ENCODE measurements at regions not wholly inside any gene's neighbourhood (a gene's known extent, or its start where the extent isn't known, plus 50 kb on each side); places are given as distances from the start of the nearest gene placed in this dataset.

DNA sequence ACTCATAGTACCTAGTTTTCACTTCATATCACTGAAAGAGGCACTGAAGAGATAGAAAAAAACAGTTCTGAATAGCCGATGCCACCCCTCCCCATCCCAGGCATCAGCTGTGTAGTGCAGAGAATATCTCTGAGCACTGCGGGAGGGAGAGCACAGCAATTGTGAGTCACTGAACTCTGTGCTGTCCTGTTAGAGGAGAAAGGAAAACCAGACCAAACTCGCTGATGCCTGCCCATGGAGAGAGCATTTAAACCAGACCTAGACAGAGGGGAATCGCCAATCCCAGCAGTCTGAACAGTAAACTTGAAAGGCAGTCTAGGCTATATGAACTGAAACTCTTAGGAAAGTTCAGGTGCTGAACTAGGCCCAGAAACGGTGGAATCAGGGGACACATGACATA is 120.1 kb upstream of the SLC30A5 start (continued):
- TF ChIP-seq ZNF830 (tag by site-specific recombination; IDR thresholded peaks at IDR 0.05; ENCODE audit: low read depth) (no peak), GLIS2 (tag by site-specific recombination; IDR thresholded peaks at IDR 0.05) (no peak), ZNF214 (tag by site-specific recombination; IDR thresholded peaks at IDR 0.05; ENCODE audit: borderline replicate concordance) (no peak), KLF10 (tag by site-specific recombination; IDR thresholded peaks at IDR 0.05) (no peak), ZBTB20 (tag by site-specific recombination; IDR thresholded peaks at IDR 0.05) (no peak), ZNF664 (tag by site-specific recombination; IDR thresholded peaks at IDR 0.05) (no peak), ZNF248 (tag by site-specific recombination; IDR thresholded peaks at IDR 0.05) (no peak), ZNF843 (tag by site-specific recombination; IDR thresholded peaks at IDR 0.05) (no peak), ZSCAN23 (tag by site-specific recombination; IDR thresholded peaks at IDR 0.05) (no peak), PRDM1 (tag by site-specific recombination; IDR thresholded peaks at IDR 0.05) (no peak), ZNF239 (tag by site-specific recombination; IDR thresholded peaks at IDR 0.05) (no peak), ZNF785 (tag by site-specific recombination; IDR thresholded peaks at IDR 0.05) (no peak), ZNF146 (tag by site-specific recombination; IDR thresholded peaks at IDR 0.05) (no peak)

GRCh38 chr5:68983043-68983442 is 110.8 kb upstream of the SLC30A5 start:
- H3K4me3 ChIP-seq (ENCODE audit: low read depth, low read length) = no peak overlapping the region
- H3K9me3 ChIP-seq (ENCODE audit: control insufficient read depth, insufficient read depth, low read depth, low read length) = no peaks in the 10 kb centered on the region
- CTCF ChIA-PET = interaction anchor here (0.5 to 1.0 kb wide), 4 partner anchors 10 to 81 kb away, joined by 3 to 6 read pairs (median 3); no protein-coding TSS in a partner anchor
- H3K27ac ChIP-seq (ENCODE audit: extremely low read depth, low read depth, low read length) = no peak overlapping the region
- H3K4me1 ChIP-seq (ENCODE audit: control insufficient read depth, insufficient read depth, low read length) = no peaks in the 10 kb centered on the region
- POLR2A ChIA-PET = no interaction called here
- no peaks in the 10 kb centered on the region for H3K36me3 ChIP-seq (ENCODE audit: control insufficient read depth in 2 of 2, insufficient read depth in 1 of 2, low read length in 2 of 2)
- TF ChIP-seq YY2 (tag by site-specific recombination; IDR thresholded peaks at IDR 0.05) (no peak), ZNF280D (tag by site-specific recombination; IDR thresholded peaks at IDR 0.05) (no peak), HIC1 (tag by site-specific recombination; IDR thresholded peaks at IDR 0.05) (no peak), ZNF148 (tag by site-specific recombination; IDR thresholded peaks at IDR 0.05; ENCODE audit: borderline replicate concordance) (no peak), ZNF155 (tag by site-specific recombination; IDR thresholded peaks at IDR 0.05) (no peak), ZNF48 (tag by site-specific recombination; IDR thresholded peaks at IDR 0.05) (no peak), ZNF514 (tag by site-specific recombination; IDR thresholded peaks at IDR 0.05) (no peak), KLF10 (tag by site-specific recombination; IDR thresholded peaks at IDR 0.05) (no peak), ZNF23 (tag by site-specific recombination; IDR thresholded peaks at IDR 0.05; ENCODE audit: borderline replicate concordance) (no peak), ZNF221 (tag by site-specific recombination; IDR thresholded peaks at IDR 0.05; ENCODE audit: borderline replicate concordance) (no peak), ZNF10 (tag by site-specific recombination; IDR thresholded peaks at IDR 0.05) (no peak), TRIM28 (IDR thresholded peaks at IDR 0.05; ENCODE audit: borderline replicate concordance, low read length) (no peak), FEZF1 (tag by site-specific recombination; IDR thresholded peaks at IDR 0.05) (no peak)
- TF ChIP-seq, protein P1, sequence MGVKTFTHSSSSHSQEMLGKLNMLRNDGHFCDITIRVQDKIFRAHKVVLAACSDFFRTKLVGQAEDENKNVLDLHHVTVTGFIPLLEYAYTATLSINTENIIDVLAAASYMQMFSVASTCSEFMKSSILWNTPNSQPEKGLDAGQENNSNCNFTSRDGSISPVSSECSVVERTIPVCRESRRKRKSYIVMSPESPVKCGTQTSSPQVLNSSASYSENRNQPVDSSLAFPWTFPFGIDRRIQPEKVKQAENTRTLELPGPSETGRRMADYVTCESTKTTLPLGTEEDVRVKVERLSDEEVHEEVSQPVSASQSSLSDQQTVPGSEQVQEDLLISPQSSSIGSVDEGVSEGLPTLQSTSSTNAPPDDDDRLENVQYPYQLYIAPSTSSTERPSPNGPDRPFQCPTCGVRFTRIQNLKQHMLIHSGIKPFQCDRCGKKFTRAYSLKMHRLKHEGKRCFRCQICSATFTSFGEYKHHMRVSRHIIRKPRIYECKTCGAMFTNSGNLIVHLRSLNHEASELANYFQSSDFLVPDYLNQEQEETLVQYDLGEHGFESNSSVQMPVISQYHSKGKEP (tag by site-specific recombination; IDR thresholded peaks at IDR 0.05) = no peak
- TF ChIP-seq, protein P2, sequence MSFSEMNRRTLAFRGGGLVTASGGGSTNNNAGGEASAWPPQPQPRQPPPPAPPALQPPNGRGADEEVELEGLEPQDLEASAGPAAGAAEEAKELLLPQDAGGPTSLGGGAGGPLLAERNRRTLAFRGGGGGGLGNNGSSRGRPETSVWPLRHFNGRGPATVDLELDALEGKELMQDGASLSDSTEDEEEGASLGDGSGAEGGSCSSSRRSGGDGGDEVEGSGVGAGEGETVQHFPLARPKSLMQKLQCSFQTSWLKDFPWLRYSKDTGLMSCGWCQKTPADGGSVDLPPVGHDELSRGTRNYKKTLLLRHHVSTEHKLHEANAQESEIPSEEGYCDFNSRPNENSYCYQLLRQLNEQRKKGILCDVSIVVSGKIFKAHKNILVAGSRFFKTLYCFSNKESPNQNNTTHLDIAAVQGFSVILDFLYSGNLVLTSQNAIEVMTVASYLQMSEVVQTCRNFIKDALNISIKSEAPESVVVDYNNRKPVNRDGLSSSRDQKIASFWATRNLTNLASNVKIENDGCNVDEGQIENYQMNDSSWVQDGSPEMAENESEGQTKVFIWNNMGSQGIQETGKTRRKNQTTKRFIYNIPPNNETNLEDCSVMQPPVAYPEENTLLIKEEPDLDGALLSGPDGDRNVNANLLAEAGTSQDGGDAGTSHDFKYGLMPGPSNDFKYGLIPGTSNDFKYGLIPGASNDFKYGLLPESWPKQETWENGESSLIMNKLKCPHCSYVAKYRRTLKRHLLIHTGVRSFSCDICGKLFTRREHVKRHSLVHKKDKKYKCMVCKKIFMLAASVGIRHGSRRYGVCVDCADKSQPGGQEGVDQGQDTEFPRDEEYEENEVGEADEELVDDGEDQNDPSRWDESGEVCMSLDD (tag by site-specific recombination; IDR thresholded peaks at IDR 0.05) = no peak
